GM06990 (cell line): ENCODE measurements at regions not wholly inside any gene's neighbourhood (a gene's known extent, or its start where the extent isn't known, plus 50 kb on each side); places are given as distances from the start of the nearest gene placed in this dataset.

Experiments
- DNase-seq: peaks from one replicate; pipeline ENCODE4 v3.0.0-alpha.2; 2011; ENCODE audit not compliant: insufficient read length; ENCODE audit errors: extremely low read depth
- H3K27me3 ChIP-seq: replicated peaks from 2 replicates; pipeline ENCODE4 v1.6.0; 2011; ENCODE audit warnings: low read length; ENCODE audit not compliant: control insufficient read depth, insufficient read depth
- H3K36me3 ChIP-seq: 2 replicates; pipeline ENCODE4 v1.5.1; 2011; ENCODE audit warnings: low read length; ENCODE audit not compliant: control insufficient read depth, insufficient read depth
- H3K4me3 ChIP-seq: replicated peaks from 2 replicates; pipeline ENCODE4 v1.5.1; 2011; ENCODE audit warnings: low read depth, mild to moderate bottlenecking, control low read depth, low read length
- CTCF ChIP-seq: IDR thresholded peaks from 2 replicates; pipeline ENCODE4 v1.5.1; 2011; ENCODE audit warnings: low read length, control low read depth, mild to moderate bottlenecking, inconsistent platforms; ENCODE audit not compliant: insufficient read depth, poor library complexity, severe bottlenecking

- no peak for TF ChIP-seq CTCF
- Histone ChIP-seq H3K27me3 (no peaks in the 10 kb centered on the region), H3K36me3 (no peaks in the 10 kb centered on the region), H3K4me3 (no peak overlapping the region)
- DNase-seq, result no peak
These were observed 102.2 kb upstream of the XPO1 start for GRCh38 chr2:61640406-61640805.

DNA sequence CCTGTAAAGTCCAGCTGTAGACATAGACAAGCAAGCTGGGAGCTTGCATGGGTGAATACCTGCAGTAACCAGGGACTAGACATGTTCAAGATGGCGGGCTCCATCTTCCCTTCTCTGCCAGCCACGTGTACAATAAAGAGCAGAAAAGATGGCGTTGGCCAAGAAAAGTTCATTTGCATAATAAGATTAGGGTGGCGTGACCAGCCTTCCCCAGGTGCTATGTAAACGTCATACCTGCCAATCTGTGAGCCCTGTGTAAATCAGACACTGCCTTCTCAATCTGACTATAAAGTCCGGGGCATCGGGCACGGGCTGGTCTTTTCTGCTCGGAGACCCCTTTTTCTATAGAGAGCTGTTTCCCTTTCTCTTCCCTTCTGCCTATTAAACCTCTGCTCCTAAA is 101.6 kb upstream of the XPO1 start:
- DNase-seq, result no peak
- H3K36me3 ChIP-seq, result no peaks in the 10 kb centered on the region
- TF ChIP-seq CTCF, result no peak
- no peak overlapping the region for H3K4me3 ChIP-seq
- no peaks in the 10 kb centered on the region for H3K27me3 ChIP-seq

GRCh38 chr2:61636686-61637085 is 98.5 kb upstream of the XPO1 start:
- TF ChIP-seq CTCF, result no peak
- no peak for DNase-seq
- no peak overlapping the region for H3K4me3 ChIP-seq
- H3K27me3 ChIP-seq, result no peaks in the 10 kb centered on the region
- no peaks in the 10 kb centered on the region for H3K36me3 ChIP-seq

DNA sequence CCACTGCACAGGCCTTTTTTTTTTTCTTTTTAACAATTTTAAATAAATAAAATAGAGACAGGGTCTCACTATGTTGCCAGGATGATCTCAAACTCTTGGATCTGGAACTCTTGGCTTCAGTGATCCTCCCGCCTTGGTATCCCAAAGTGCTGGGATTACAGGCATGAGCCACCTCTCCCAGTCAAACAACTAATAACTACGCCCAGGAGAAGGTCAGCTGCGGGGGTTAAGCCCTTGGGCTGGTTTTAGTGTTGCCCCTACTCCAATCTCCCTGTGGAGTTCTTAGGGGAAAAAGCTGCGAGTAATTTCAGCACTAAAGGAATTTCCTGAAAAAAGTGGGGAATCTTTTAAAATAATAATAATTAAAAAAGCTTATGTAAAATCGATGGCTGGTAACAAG is 96.4 kb upstream of the XPO1 start:
- no peak overlapping the region for H3K4me3 ChIP-seq
- DNase-seq, result no peak
- H3K36me3 ChIP-seq, result no peaks in the 10 kb centered on the region
- TF ChIP-seq CTCF, result no peak
- no peaks in the 10 kb centered on the region for H3K27me3 ChIP-seq

DNA sequence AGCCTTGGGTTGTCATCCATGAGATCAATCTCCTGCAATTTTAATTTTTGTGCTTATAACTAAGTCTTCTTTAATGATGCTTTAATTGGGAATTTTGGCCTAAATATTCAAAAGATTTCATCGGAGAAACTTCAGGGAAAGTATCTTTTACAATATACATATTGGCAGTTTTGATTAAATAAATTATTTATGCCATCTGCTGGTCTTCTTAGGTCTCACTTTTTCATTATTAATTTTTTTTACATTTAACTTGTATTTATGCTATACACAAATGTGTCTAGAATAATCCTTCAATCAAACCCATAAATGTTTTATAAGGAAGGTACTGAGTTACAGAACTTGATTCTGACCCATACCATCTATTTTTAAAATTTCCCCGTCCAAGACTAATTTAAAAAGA is 95.1 kb upstream of the XPO1 start:
- no peak for DNase-seq
- no peak for TF ChIP-seq CTCF
- no peaks in the 10 kb centered on the region for H3K27me3 ChIP-seq
- no peaks in the 10 kb centered on the region for H3K36me3 ChIP-seq
- H3K4me3 ChIP-seq, result no peak overlapping the region
